IMR-90 (cell line): ENCODE measurements at regions not wholly inside any gene's neighbourhood (a gene's known extent, or its start where the extent isn't known, plus 50 kb on each side); places are given as distances from the start of the nearest gene placed in this dataset.

Experiments
- ATAC-seq: fragments of 200-7000 bp; cut with Tn5 transposase; 2 replicates; pipeline ENCODE4 v1.9.1; 2020; ENCODE audit warnings: low read depth, mild to moderate bottlenecking, moderate library complexity
- BruUV-seq: library from RNA; stranded (reverse); fragments of 400-500 nt; replicated peaks from 2 replicates; lab custom pipeline; 2021; lab: Mats Ljungman, UMichigan
- CTCF ChIA-PET: fragments of 300-600 bp; formaldehyde crosslinking; extraction: SDS; loops from one replicate; lab custom pipeline; 2021; ENCODE audit warnings: antibody characterized with exemption; lab: Yijun Ruan, JAX
- POLR2A ChIA-PET: fragments of 300-600 bp; sonication (Branson Sonifier 250); formaldehyde crosslinking; loops from one replicate; lab custom pipeline; 2022; ENCODE audit warnings: antibody characterized with exemption; ENCODE audit not compliant: unreplicated experiment; lab: Charles Lee
- DNase-seq: peaks from one replicate; pipeline ENCODE4 v3.0.0; 2013
- H2AFZ ChIP-seq: replicated peaks from 2 replicates; pipeline ENCODE3; 2013; ENCODE audit warnings: low read length, mild to moderate bottlenecking; ENCODE audit not compliant: poor library complexity
- H2AK5ac ChIP-seq: 2 replicates; pipeline ENCODE4 v1.6.1; 2013; ENCODE audit warnings: low read depth, low read length, inconsistent platforms
- H2AK9ac ChIP-seq: replicated peaks from 2 replicates; pipeline ENCODE3; 2013; ENCODE audit warnings: mild to moderate bottlenecking, low read depth, low read length, moderate library complexity; ENCODE audit not compliant: poor library complexity
- H2BK120ac ChIP-seq: 2 replicates; pipeline ENCODE4 v1.6.1; 2013; ENCODE audit warnings: low read depth, low read length, inconsistent platforms
- H2BK15ac ChIP-seq: 3 replicates; pipeline ENCODE4 v1.6.1; 2013; ENCODE audit warnings: low read depth, low read length, inconsistent platforms
- H2BK20ac ChIP-seq: 2 replicates; pipeline ENCODE4 v1.6.1; 2013; ENCODE audit warnings: low read depth, mild to moderate bottlenecking, inconsistent platforms, low read length, moderate library complexity
- H2BK5ac ChIP-seq: 2 replicates; pipeline ENCODE4 v1.6.1; 2013; ENCODE audit warnings: mild to moderate bottlenecking, low read depth, low read length, inconsistent platforms; ENCODE audit not compliant: poor library complexity, severe bottlenecking
- H3K14ac ChIP-seq: replicated peaks from 2 replicates; pipeline ENCODE4 v1.6.1; 2013; ENCODE audit warnings: low read depth, low read length, inconsistent platforms
- H3K18ac ChIP-seq: 2 replicates; pipeline ENCODE4 v1.6.1; 2013; ENCODE audit warnings: low read depth, low read length, control low read depth
- H3K23ac ChIP-seq: 2 replicates; pipeline ENCODE4 v1.6.1; 2013; ENCODE audit warnings: low read depth, low read length, inconsistent platforms
- H3K27ac ChIP-seq: 2 replicates; pipeline ENCODE4 v1.5.1; 2013; ENCODE audit warnings: mild to moderate bottlenecking, control low read depth, low read length; ENCODE audit not compliant: insufficient read depth
- H3K27me3 ChIP-seq: 2 replicates; pipeline ENCODE4 v1.6.1; 2013; ENCODE audit warnings: low read length; ENCODE audit not compliant: control insufficient read depth, insufficient read depth
- H3K36me3 ChIP-seq: 2 replicates; pipeline ENCODE4 v1.6.1; 2013; ENCODE audit warnings: low read length, mixed read lengths; ENCODE audit not compliant: control insufficient read depth, insufficient read depth
- H3K4ac ChIP-seq: 2 replicates; pipeline ENCODE4 v1.6.1; 2013; ENCODE audit warnings: low read depth, low read length, inconsistent platforms
- H3K4me1 ChIP-seq: 2 replicates; pipeline ENCODE4 v1.6.1; 2013; ENCODE audit warnings: low read length, mixed read lengths; ENCODE audit not compliant: control insufficient read depth, insufficient read depth
- H3K4me2 ChIP-seq: 2 replicates; pipeline ENCODE4 v1.6.1; 2013; ENCODE audit warnings: low read depth, mild to moderate bottlenecking, control low read depth, low read length, moderate library complexity
- H3K4me3 ChIP-seq: 2 replicates; pipeline ENCODE4 v1.5.1; 2013; ENCODE audit warnings: low read depth, mild to moderate bottlenecking, control low read depth, low read length, moderate library complexity; ENCODE audit not compliant: insufficient read depth
- H3K56ac ChIP-seq: 2 replicates; pipeline ENCODE4 v1.6.1; 2013; ENCODE audit warnings: low read length, inconsistent platforms; ENCODE audit not compliant: insufficient read depth; ENCODE audit errors: extremely low read depth
- H3K79me1 ChIP-seq, 2 experiments: 2 replicates each; pipeline ENCODE4 v1.6.1; 2013; ENCODE audit warnings: low read length in 2 of 2, inconsistent platforms in 1 of 2, low read depth in 1 of 2
- H3K9ac ChIP-seq: 2 replicates; pipeline ENCODE4 v1.6.1; 2013; ENCODE audit warnings: low read depth, low read length, control low read depth
- H3K9me1 ChIP-seq: 2 replicates; pipeline ENCODE4 v1.6.1; 2013; ENCODE audit warnings: low read length, inconsistent platforms; ENCODE audit not compliant: insufficient read depth
- H3K9me3 ChIP-seq: 2 replicates; pipeline ENCODE4 v1.6.1; 2013; ENCODE audit warnings: low read length; ENCODE audit not compliant: control insufficient read depth, insufficient read depth
- H4K20me1 ChIP-seq: 2 replicates; pipeline ENCODE4 v1.6.1; 2013; ENCODE audit warnings: low read length, inconsistent platforms; ENCODE audit not compliant: insufficient read depth
- H4K5ac ChIP-seq: 2 replicates; pipeline ENCODE4 v1.6.1; 2013; ENCODE audit warnings: mild to moderate bottlenecking, low read depth, low read length, control low read depth
- H4K8ac ChIP-seq, 2 experiments: 2 replicates each; pipeline ENCODE4 v1.6.1; 2013; ENCODE audit warnings: low read depth in 2 of 2, low read length in 2 of 2, control low read depth in 1 of 2, inconsistent platforms in 1 of 2
- H4K91ac ChIP-seq: 2 replicates; pipeline ENCODE4 v1.6.1; 2013; ENCODE audit warnings: low read depth, low read length, inconsistent platforms; ENCODE audit not compliant: insufficient read depth
- BHLHE40 ChIP-seq: fragments of 150-350 bp; IDR thresholded peaks from 2 replicates; pipeline ENCODE4 v1.6.1; 2016; ENCODE audit warnings: mild to moderate bottlenecking, low read depth, low read length
- CEBPB ChIP-seq: IDR thresholded peaks from 2 replicates; pipeline ENCODE4 v1.6.1; 2012; ENCODE audit warnings: low read depth, low read length, improper control_type of control experiment
- CHD1 ChIP-seq: IDR thresholded peaks from 2 replicates; pipeline ENCODE4 v1.6.1; 2012; ENCODE audit warnings: low read depth, low read length, improper control_type of control experiment
- CTCF ChIP-seq: conservative IDR thresholded peaks from 2 replicates; pipeline ENCODE4 v1.5.1; 2012; ENCODE audit warnings: mild to moderate bottlenecking, low read depth, low read length, improper control_type of control experiment
- FOS ChIP-seq: fragments of 150-350 bp; IDR thresholded peaks from 2 replicates; pipeline ENCODE4 v1.6.1; 2016; ENCODE audit warnings: low read depth, low read length
- MAFK ChIP-seq: IDR thresholded peaks from 2 replicates; pipeline ENCODE4 v1.6.1; 2012; ENCODE audit warnings: low read depth, low read length, improper control_type of control experiment
- MAZ ChIP-seq: IDR thresholded peaks from 2 replicates; pipeline ENCODE4 v1.6.1; 2012; ENCODE audit warnings: low read depth, mild to moderate bottlenecking, low read length, improper control_type of control experiment, moderate library complexity, borderline replicate concordance
- MXI1 ChIP-seq: IDR thresholded peaks from 2 replicates; pipeline ENCODE4 v1.6.1; 2012; ENCODE audit warnings: low read depth, mild to moderate bottlenecking, low read length, moderate library complexity, borderline replicate concordance
- NFE2L2 ChIP-seq: fragments of 150-350 bp; IDR thresholded peaks from 2 replicates; pipeline ENCODE4 v1.6.1; 2016; ENCODE audit warnings: low read depth, mild to moderate bottlenecking, low read length
- POLR2A ChIP-seq: IDR thresholded peaks from 2 replicates; pipeline ENCODE4 v1.6.1; 2012; ENCODE audit warnings: mild to moderate bottlenecking, low read depth, low read length
- RAD21 ChIP-seq: IDR thresholded peaks from 2 replicates; pipeline ENCODE4 v1.6.1; 2012; ENCODE audit warnings: low read length, improper control_type of control experiment
- RCOR1 ChIP-seq: IDR thresholded peaks from 2 replicates; pipeline ENCODE4 v1.6.1; 2012; ENCODE audit warnings: mild to moderate bottlenecking, low read length, improper control_type of control experiment; ENCODE audit not compliant: insufficient replicate concordance
- RFX5 ChIP-seq: IDR thresholded peaks from 2 replicates; pipeline ENCODE4 v1.8.0; 2012; ENCODE audit warnings: low read depth, mild to moderate bottlenecking, low read length, moderate library complexity
- SMC3 ChIP-seq: fragments of 150-350 bp; IDR thresholded peaks from 2 replicates; pipeline ENCODE4 v1.6.1; 2016; ENCODE audit warnings: low read depth, mild to moderate bottlenecking, antibody characterized with exemption, low read length, moderate library complexity
- WGBS, 2 experiments: methylation state at CpG; one replicate each; pipeline versions ENCODE4 v1.1.5 to v1.1.7; 2013; ENCODE audit warnings: missing lambda C conversion rate in 2 of 2; ENCODE audit not compliant: insufficient read length in 1 of 2; ENCODE audit errors: extremely low coverage in 2 of 2; 5-methylcytosine and 5-hydroxymethylcytosine counted together
- dilution Hi-C: fragments of 300-500 bp; cut with HindIII; formaldehyde crosslinking; loops from one replicate; pipeline ENCODE4 v1.14.3; 2018; ENCODE audit warnings: low sequenced_read_pairs; ENCODE audit not compliant: unreplicated experiment
- in situ Hi-C: fragments of 300-500 bp; cut with MboI; formaldehyde crosslinking; loops from 3 replicates; pipeline ENCODE4 v1.14.3; 2019; ENCODE audit warnings: low sequenced_read_pairs, inconsistent platforms, mixed read lengths
- intact Hi-C: fragments of 100-400 bp; cut with micrococcal nuclease; formaldehyde crosslinking; loops from 2 replicates; pipeline ENCODE4 v1.10.0; 2022
- TF ChIP-seq, protein P1 (sequence below): fragments of 150-350 bp; IDR thresholded peaks from 2 replicates; pipeline ENCODE4 v1.6.1; 2016; ENCODE audit warnings: low read depth, mild to moderate bottlenecking, low read length, moderate library complexity, borderline replicate concordance
- TF ChIP-seq, protein P2 (sequence below): fragments of 150-350 bp; IDR thresholded peaks from 2 replicates; pipeline ENCODE4 v1.6.1; 2017; ENCODE audit warnings: mild to moderate bottlenecking, antibody characterized with exemption, low read length, low read depth

DNA sequence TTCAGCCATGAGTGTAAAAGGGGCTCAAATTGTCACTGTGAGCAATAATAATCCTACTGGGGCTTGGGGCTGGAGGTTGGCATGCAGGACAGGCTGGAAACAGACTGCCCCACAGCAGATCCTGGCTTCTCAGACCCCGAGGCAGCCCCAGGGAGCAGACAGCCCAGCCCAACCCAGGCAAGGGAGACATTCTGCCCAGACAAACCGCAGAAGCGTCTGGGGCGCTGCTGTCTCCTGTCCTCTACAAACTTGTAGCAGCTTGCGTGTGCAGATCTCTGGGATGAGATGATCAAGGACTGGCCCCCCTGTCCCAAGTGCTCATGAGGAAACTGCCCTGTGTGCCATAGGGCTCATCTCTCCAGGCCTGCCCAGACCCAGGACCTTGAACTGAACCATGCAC lies 84.6 kb downstream of the MAFB start:
- intact Hi-C loops, result no loop called here
- Histone ChIP-seq H3K27me3 (no peaks in the 10 kb centered on the region), H3K23ac (no peak overlapping the region), H3K9ac (no peak overlapping the region), H3K9me1 (no peaks in the 10 kb centered on the region), H4K8ac (no peak overlapping the region), H2BK120ac (no peak overlapping the region), H3K36me3 (no peaks in the 10 kb centered on the region), H4K20me1 (no peaks in the 10 kb centered on the region), H2BK5ac (no peak overlapping the region), H3K4ac (no peak overlapping the region), H3K4me3 (no peak overlapping the region), H2AFZ (no peak overlapping the region), H3K4me2 (no peak overlapping the region), H3K14ac (no peak overlapping the region), H2AK5ac (no peak overlapping the region), H3K4me1 (no peaks in the 10 kb centered on the region), H3K79me1 (no peaks in the 10 kb centered on the region), H2BK15ac (no peak overlapping the region), H2BK20ac (no peak overlapping the region), H2AK9ac (no peak overlapping the region), H3K27ac (no peak overlapping the region), H3K9me3 (no peaks in the 10 kb centered on the region), H3K18ac (no peak overlapping the region), H3K56ac (no peak overlapping the region), H4K5ac (no peak overlapping the region), H4K91ac (no peak overlapping the region)
- dilution Hi-C loops, result no loop called here
- POLR2A ChIA-PET, result no interaction called here
- no peak for TF ChIP-seq CEBPB
- no peak for TF ChIP-seq RAD21
- no peak for TF ChIP-seq MAFK
- no peak for TF ChIP-seq RCOR1
- no peak for TF ChIP-seq NFE2L2
- TF ChIP-seq, protein P1, sequence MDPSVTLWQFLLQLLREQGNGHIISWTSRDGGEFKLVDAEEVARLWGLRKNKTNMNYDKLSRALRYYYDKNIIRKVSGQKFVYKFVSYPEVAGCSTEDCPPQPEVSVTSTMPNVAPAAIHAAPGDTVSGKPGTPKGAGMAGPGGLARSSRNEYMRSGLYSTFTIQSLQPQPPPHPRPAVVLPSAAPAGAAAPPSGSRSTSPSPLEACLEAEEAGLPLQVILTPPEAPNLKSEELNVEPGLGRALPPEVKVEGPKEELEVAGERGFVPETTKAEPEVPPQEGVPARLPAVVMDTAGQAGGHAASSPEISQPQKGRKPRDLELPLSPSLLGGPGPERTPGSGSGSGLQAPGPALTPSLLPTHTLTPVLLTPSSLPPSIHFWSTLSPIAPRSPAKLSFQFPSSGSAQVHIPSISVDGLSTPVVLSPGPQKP, result no peak
- TF ChIP-seq, protein P2, sequence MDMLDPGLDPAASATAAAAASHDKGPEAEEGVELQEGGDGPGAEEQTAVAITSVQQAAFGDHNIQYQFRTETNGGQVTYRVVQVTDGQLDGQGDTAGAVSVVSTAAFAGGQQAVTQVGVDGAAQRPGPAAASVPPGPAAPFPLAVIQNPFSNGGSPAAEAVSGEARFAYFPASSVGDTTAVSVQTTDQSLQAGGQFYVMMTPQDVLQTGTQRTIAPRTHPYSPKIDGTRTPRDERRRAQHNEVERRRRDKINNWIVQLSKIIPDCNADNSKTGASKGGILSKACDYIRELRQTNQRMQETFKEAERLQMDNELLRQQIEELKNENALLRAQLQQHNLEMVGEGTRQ, result no peak
- no peak for TF ChIP-seq FOS
- TF ChIP-seq BHLHE40, result no peak
- no peak for TF ChIP-seq CTCF
- no peak for TF ChIP-seq SMC3
- TF ChIP-seq MAZ, result no peak
- no peak for TF ChIP-seq RFX5
- no peak for TF ChIP-seq MXI1
- TF ChIP-seq CHD1, result no peak
- no peak for TF ChIP-seq POLR2A
- no peak for ATAC-seq
- WGBS, 2 experiments, result 0% methylated on average over 1 of the region's 5 CpGs; no CpG with 5 or more reads in 1 of the 2 experiments
- CTCF ChIA-PET, result no interaction called here
- BruUV-seq, result no TSS peak
- DNase-seq, result no peak
- in situ Hi-C loops, result no loop called here
